Right kidney (tissue), 1 donor: ENCODE measurements at regions not wholly inside any gene's neighbourhood (a gene's known extent, or its start where the extent isn't known, plus 50 kb on each side); places are given as distances from the start of the nearest gene placed in this dataset.

Experiments used
- DNase-seq: peaks from one replicate; pipeline ENCODE4 v3.0.0-alpha.2; 2016

GRCh38 chr21:41080485-41081121 is 87.4 kb upstream of the BACE2 start:
- DNase-seq: no peak

GRCh38 chr21:41086569-41086968 is 81.4 kb upstream of the BACE2 start:
- DNase-seq: no peak

GRCh38 chr21:41090981-41091380 is 77.0 kb upstream of the BACE2 start:
- DNase-seq: no peak

- no peak for DNase-seq
Measured at GRCh38 chr21:41091616-41092015, 76.3 kb upstream of the BACE2 start.

- no peak for DNase-seq
Measured at GRCh38 chr21:41092312-41092711, 75.6 kb upstream of the BACE2 start.

- DNase-seq: no peak
Measured at GRCh38 chr21:41095983-41096382, 72.0 kb upstream of the BACE2 start.

- DNase-seq: no peak
Measured at GRCh38 chr21:41098076-41098475, 69.9 kb upstream of the BACE2 start.

GRCh38 chr21:41098481-41099042 is 69.4 kb upstream of the BACE2 start:
- no peak for DNase-seq

- DNase-seq: no peak
Measured at GRCh38 chr21:41100826-41101550, 67.0 kb upstream of the BACE2 start.

GRCh38 chr21:41102281-41102680 is 65.7 kb upstream of the BACE2 start:
- no peak for DNase-seq

GRCh38 chr21:41107602-41108001 is 60.4 kb upstream of the BACE2 start:
- no peak for DNase-seq

GRCh38 chr21:41108668-41109585 is 59.0 kb upstream of the BACE2 start:
- DNase-seq: no peak

GRCh38 chr21:41110161-41110560 is 57.8 kb upstream of the BACE2 start:
- no peak for DNase-seq

- DNase-seq: no peak
Measured at GRCh38 chr21:41110664-41111063, 57.3 kb upstream of the BACE2 start.

- no peak for DNase-seq
Measured at GRCh38 chr21:41111681-41112080, 56.3 kb upstream of the BACE2 start.

- DNase-seq: no peak
Measured at GRCh38 chr21:41112740-41113692, 54.9 kb upstream of the BACE2 start.

GRCh38 chr21:41115851-41116250 is 52.1 kb upstream of the BACE2 start:
- DNase-seq: no peak
